Transverse colon (tissue), 4 donors: ENCODE measurements at regions not wholly inside any gene's neighbourhood (a gene's known extent, or its start where the extent isn't known, plus 50 kb on each side); places are given as distances from the start of the nearest gene placed in this dataset.

Source experiments
- DNase-seq: peaks from one replicate; pipeline ENCODE4 v3.0.0-alpha.2; 2019
- H3K27ac ChIP-seq, 4 donors: fragments of 200-600 bp; sonication (generic); 2 replicates each; pipeline ENCODE4 v1.5.1; 2016 to 2018; ENCODE audit warnings: inconsistent platforms in 4 of 4
- H3K27me3 ChIP-seq: fragments of 200-600 bp; sonication (generic); 2 replicates; pipeline ENCODE4 v1.5.1; 2017; ENCODE audit warnings: inconsistent platforms
- H3K36me3 ChIP-seq, 4 donors: fragments of 200-600 bp; sonication (generic); 2 replicates each; pipeline ENCODE4 v1.5.1; 2017 to 2019; ENCODE audit warnings: inconsistent platforms in 4 of 4
- H3K4me1 ChIP-seq, 4 donors: fragments of 200-600 bp; sonication (generic); 2 replicates each; pipeline ENCODE4 v1.5.1; 2017 to 2020; ENCODE audit warnings: inconsistent platforms in 4 of 4
- H3K4me3 ChIP-seq, 4 donors: fragments of 200-600 bp; sonication (generic); 1 replicate in 1 of 4; 2 replicates in 3 of 4; pipeline versions ENCODE4 v1.5.1 to v1.6.1; 2017 to 2019; ENCODE audit warnings: inconsistent platforms in 4 of 4
- H3K9me3 ChIP-seq, 2 donors: fragments of 200-600 bp; sonication (generic); 2 replicates each; pipeline ENCODE4 v1.5.1; 2017 to 2019; ENCODE audit warnings: inconsistent platforms in 2 of 2
- EP300 ChIP-seq: sonication (generic); formaldehyde crosslinking; IDR thresholded peaks from one replicate; pipeline ENCODE4 v1.6.1; 2017; ENCODE audit warnings: antibody characterized with exemption, low read depth
- POLR2A ChIP-seq: fragments of 450-650 bp; IDR thresholded peaks from one replicate; pipeline ENCODE4 v1.6.1; 2016; ENCODE audit warnings: antibody characterized with exemption, mild to moderate bottlenecking, moderate library complexity
- POLR2AphosphoS5 ChIP-seq, 3 donors: sonication (generic); formaldehyde crosslinking; IDR thresholded peaks; one replicate each; pipeline ENCODE4 v1.6.1; 2016; ENCODE audit warnings: antibody characterized with exemption in 3 of 3
- WGBS, 2 donors: methylation state at CpG; one replicate each; pipeline ENCODE4 v1.1.5; 2018; ENCODE audit warnings: low coverage in 1 of 2; 5-methylcytosine and 5-hydroxymethylcytosine counted together
- in situ Hi-C, 4 donors: fragments of 200-750 bp; cut with MboI; loops; one replicate each; pipeline versions ENCODE4 v1.15.0 to v1.15.1; 2017; ENCODE audit warnings: low sequenced_read_pairs in 3 of 4, low pct_ligation_motif_present in 1 of 4, low pct_unique_long_range_greater_than_20kb in 1 of 4
- intact Hi-C: fragments of 100-400 bp; cut with DNase I; formaldehyde crosslinking; loops from one replicate; pipeline ENCODE4 v1.15.1; 2023; ENCODE audit warnings: low total_unique reads
- TF ChIP-seq, protein P1 (sequence below), 5 experiments: fragments of 200-600 bp in 3 of 5; fragments of 450-650 bp in 2 of 5; sonication (generic) in 3 of 5; IDR thresholded peaks; 1 replicate in 2 of 5; 2 replicates in 3 of 5; pipeline ENCODE4 v1.5.1; 2016 to 2017; ENCODE audit warnings: antibody characterized with exemption in 5 of 5, inconsistent platforms in 3 of 5, mild to moderate bottlenecking in 2 of 5, moderate library complexity in 1 of 5

DNA sequence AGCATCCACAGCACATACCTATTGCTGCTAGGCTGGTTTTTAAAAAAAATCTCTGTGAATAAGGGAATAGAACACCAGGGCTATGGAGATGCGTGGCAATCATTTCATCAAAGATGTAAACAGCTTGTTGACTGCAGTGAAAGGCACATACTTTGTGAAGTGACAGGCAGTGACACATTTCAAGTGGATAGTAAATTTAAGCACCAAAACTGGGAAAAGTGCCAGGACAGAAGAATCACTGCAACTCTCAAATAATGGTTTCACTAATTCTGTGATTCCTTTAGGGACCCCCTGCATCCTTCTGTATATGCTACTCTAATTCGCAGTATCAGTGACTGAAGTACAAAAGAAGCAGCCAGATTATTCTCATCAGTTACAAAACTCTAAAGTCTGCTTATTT, 145.2 kb upstream of the KLF14 start:
- Histone ChIP-seq H3K36me3 (peaks cover 0 to 45% (median 7%) of the 10 kb centered on the region in 4 donors), H3K9me3 (no peaks in the 10 kb centered on the region), H3K27me3 (no peaks in the 10 kb centered on the region), H3K4me3 (no peak overlapping the region), H3K27ac (no peak overlapping the region), H3K4me1 (peaks cover 0 to 20% (median 2%) of the 10 kb centered on the region in 4 donors)
- intact Hi-C loops: no loop called here
- 90 to 95% methylated on average over 1 to 2 of the region's 2 CpGs for WGBS, 2 donors
- no peak for DNase-seq
- in situ Hi-C loops: loop anchor here in 2 of 4 donors (25.0 kb wide), 3 partner anchors 158 to 533 kb away; no protein-coding TSS in a partner anchor
- TF ChIP-seq POLR2A: no peak
- TF ChIP-seq POLR2AphosphoS5 (IDR thresholded peaks at IDR 0.05): no peak
- TF ChIP-seq, protein P1, sequence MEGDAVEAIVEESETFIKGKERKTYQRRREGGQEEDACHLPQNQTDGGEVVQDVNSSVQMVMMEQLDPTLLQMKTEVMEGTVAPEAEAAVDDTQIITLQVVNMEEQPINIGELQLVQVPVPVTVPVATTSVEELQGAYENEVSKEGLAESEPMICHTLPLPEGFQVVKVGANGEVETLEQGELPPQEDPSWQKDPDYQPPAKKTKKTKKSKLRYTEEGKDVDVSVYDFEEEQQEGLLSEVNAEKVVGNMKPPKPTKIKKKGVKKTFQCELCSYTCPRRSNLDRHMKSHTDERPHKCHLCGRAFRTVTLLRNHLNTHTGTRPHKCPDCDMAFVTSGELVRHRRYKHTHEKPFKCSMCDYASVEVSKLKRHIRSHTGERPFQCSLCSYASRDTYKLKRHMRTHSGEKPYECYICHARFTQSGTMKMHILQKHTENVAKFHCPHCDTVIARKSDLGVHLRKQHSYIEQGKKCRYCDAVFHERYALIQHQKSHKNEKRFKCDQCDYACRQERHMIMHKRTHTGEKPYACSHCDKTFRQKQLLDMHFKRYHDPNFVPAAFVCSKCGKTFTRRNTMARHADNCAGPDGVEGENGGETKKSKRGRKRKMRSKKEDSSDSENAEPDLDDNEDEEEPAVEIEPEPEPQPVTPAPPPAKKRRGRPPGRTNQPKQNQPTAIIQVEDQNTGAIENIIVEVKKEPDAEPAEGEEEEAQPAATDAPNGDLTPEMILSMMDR (IDR thresholded peaks at IDR 0.05): no peak
- no peak for TF ChIP-seq EP300

DNA sequence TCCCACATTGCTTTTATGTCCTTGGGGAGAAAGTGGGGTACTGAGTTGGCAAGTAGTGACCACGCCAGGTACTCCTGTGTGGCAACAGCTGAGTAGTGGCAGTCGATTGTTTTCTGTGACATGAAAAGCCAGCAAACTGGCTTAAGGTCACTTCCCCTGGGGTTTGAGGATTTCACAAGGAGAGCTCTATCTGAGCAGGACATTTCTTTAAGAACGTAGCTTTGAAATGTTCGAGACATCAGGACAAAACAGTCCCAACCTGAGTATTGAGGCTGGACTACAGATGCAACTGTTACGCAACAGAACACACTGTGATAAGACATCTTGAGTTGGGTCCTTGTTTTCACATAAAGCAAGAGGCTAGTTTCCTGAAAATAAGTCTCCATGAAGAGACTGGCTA, 146.7 kb upstream of the KLF14 start:
- H3K4me1 ChIP-seq: peaks cover 0 to 23% (median 13%) of the 10 kb centered on the region in 4 donors
- in situ Hi-C loops: loop anchor here in 2 of 4 donors (25.0 kb wide), 3 partner anchors 157 to 532 kb away; no protein-coding TSS in a partner anchor
- peak overlapping the region in 1 of 4 donors; percentile 14 for H3K27ac ChIP-seq
- intact Hi-C loops: no loop called here
- no peaks in the 10 kb centered on the region for H3K27me3 ChIP-seq
- H3K9me3 ChIP-seq: no peaks in the 10 kb centered on the region
- peaks cover 0 to 49% (median 9%) of the 10 kb centered on the region in 4 donors for H3K36me3 ChIP-seq
- 75 to 80% methylated on average over 1 to 5 of the region's 5 CpGs for WGBS, 2 donors
- no peak for TF ChIP-seq POLR2AphosphoS5 (IDR thresholded peaks at IDR 0.05)
- no peak for TF ChIP-seq POLR2A
- TF ChIP-seq, protein P1 (IDR thresholded peaks at IDR 0.05): no peak
- no peak for TF ChIP-seq EP300
- no peak for DNase-seq
- no peak overlapping the region for H3K4me3 ChIP-seq

DNA sequence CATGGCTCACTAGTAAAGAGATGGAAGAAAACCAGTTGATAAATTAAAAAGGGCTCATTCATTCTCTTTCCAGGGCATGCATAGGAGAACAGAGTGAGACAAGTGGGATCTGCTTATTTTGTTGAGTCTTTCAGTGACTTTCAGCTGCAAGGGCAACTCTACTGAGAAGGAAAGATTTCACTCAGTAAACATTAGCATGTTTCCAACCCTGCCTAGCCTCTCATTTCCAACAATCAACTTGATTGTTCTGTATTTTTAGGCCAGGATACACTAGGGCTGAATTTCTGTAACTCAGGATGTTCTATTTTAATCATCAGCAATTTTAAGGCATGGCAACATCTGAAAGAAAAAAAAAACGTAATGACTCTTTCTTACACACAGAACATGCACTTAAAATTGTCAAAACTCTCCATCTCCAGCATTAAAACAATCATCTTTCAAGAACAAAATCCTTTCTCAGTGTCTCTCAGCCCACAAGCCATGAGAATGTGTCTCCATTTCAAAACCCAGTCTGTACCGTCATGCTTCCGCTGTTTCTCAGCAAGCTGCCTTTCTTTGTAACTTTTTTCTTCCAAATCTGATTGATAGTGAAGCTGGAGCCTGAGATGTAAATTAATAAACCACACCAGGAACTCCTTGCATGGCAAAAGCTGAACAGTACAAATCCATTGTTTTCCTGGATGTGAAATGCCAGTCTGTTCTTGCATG, 147.2 kb upstream of the KLF14 start:
- in situ Hi-C loops: loop anchor here in 2 of 4 donors (25.0 kb wide), 3 partner anchors 156 to 531 kb away; no protein-coding TSS in a partner anchor
- Histone ChIP-seq H3K36me3 (peaks cover 0 to 54% (median 9%) of the 10 kb centered on the region in 4 donors), H3K27ac (peak overlapping the region in 1 of 4 donors; percentile 14), H3K9me3 (no peaks in the 10 kb centered on the region), H3K4me1 (peaks cover under 1 to 26% (median 19%) of the 10 kb centered on the region in 4 donors), H3K4me3 (no peak overlapping the region), H3K27me3 (no peaks in the 10 kb centered on the region)
- intact Hi-C loops: no loop called here
- 71 to 85% methylated on average over 3 of the region's 3 CpGs for WGBS, 2 donors
- TF ChIP-seq, protein P1 (IDR thresholded peaks at IDR 0.05): no peak
- TF ChIP-seq EP300: no peak
- no peak for TF ChIP-seq POLR2AphosphoS5 (IDR thresholded peaks at IDR 0.05)
- TF ChIP-seq POLR2A: no peak
- no peak for DNase-seq

DNA sequence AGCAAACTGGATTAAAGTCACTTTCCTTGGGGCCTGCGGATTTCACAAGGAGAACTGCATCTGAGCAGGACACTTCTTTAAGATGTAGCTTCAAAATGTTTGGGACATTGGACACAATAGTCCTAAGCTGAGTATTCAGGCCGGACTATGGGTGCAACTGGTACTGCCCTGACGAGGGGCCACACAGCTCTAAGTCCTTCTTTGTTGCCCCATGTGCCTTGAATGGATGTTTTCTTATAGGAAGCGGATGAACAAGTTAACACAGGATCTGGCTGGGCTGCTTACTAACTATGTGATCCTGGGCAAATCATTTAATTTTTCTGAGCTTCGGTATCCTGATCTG, 147.8 kb upstream of the KLF14 start:
- intact Hi-C loops (no loop called here), in situ Hi-C loops (loop anchor here in 2 of 4 donors (25.0 kb wide), 3 partner anchors 156 to 531 kb away; no protein-coding TSS in a partner anchor)
- 87 to 100% methylated on average over 1 to 5 of the region's 5 CpGs for WGBS, 2 donors
- H3K4me1 ChIP-seq: peaks cover 4 to 31% (median 24%) of the 10 kb centered on the region in 4 donors
- H3K27me3 ChIP-seq: no peaks in the 10 kb centered on the region
- H3K27ac ChIP-seq: peak overlapping the region in 1 of 4 donors; percentile 12
- H3K4me3 ChIP-seq: no peak overlapping the region
- H3K36me3 ChIP-seq: peaks cover 0 to 59% (median 9%) of the 10 kb centered on the region in 4 donors
- H3K9me3 ChIP-seq: no peaks in the 10 kb centered on the region
- TF ChIP-seq POLR2A: no peak
- TF ChIP-seq, protein P1 (IDR thresholded peaks at IDR 0.05): no peak
- DNase-seq: no peak
